OCI-LY7 (cell line): ENCODE measurements at regions not wholly inside any gene's neighbourhood (a gene's known extent, or its start where the extent isn't known, plus 50 kb on each side); places are given as distances from the start of the nearest gene placed in this dataset.

Experiments used
- BruUV-seq: library from RNA; stranded (reverse); fragments of 400-500 nt; replicated peaks from 2 replicates; lab custom pipeline; 2021; lab: Mats Ljungman, UMichigan
- CTCF ChIA-PET: fragments of 300-600 bp; sonication (Branson Sonifier 250); formaldehyde crosslinking; loops from one replicate; lab custom pipeline; 2022; ENCODE audit warnings: antibody characterized with exemption; ENCODE audit not compliant: unreplicated experiment; lab: Charles Lee
- POLR2A ChIA-PET: fragments of 300-600 bp; sonication (Branson Sonifier 250); formaldehyde crosslinking; loops from one replicate; lab custom pipeline; 2022; ENCODE audit warnings: antibody characterized with exemption; lab: Charles Lee
- DNase-seq: peaks from one replicate; pipeline ENCODE4 v3.0.0-alpha.2; 2015; ENCODE audit warnings: low spot score
- H2AFZ ChIP-seq: fragments of 200-600 bp; sonication (generic), shearing (Covaris generic); 2 replicates; pipeline ENCODE4 v1.6.1; 2014; ENCODE audit warnings: mild to moderate bottlenecking, antibody characterized with exemption, low read length, moderate library complexity
- H3K27ac ChIP-seq: fragments of 200-600 bp; sonication (generic); 2 replicates; pipeline ENCODE4 v1.5.1; 2014; ENCODE audit warnings: mixed run types, low read depth, mild to moderate bottlenecking, moderate library complexity, low read length, inconsistent platforms; ENCODE audit not compliant: poor library complexity, severe bottlenecking
- H3K36me3 ChIP-seq: fragments of 200-600 bp; sonication (generic); 2 replicates; pipeline ENCODE4 v1.6.1; 2014; ENCODE audit warnings: mild to moderate bottlenecking, antibody characterized with exemption, low read length, moderate library complexity, mixed read lengths; ENCODE audit not compliant: insufficient read depth
- H3K4me1 ChIP-seq: fragments of 200-600 bp; sonication (generic); 2 replicates; pipeline ENCODE4 v1.5.1; 2014; ENCODE audit warnings: mild to moderate bottlenecking, low read length; ENCODE audit not compliant: insufficient read depth, poor library complexity, severe bottlenecking
- H3K4me2 ChIP-seq: fragments of 200-600 bp; sonication (generic); 2 replicates; pipeline ENCODE4 v1.6.1; 2014; ENCODE audit warnings: mild to moderate bottlenecking, low read length
- H3K4me3 ChIP-seq: fragments of 200-600 bp; sonication (generic); 2 replicates; pipeline ENCODE4 v1.5.1; 2014; ENCODE audit warnings: mild to moderate bottlenecking, low read depth, low read length; ENCODE audit not compliant: poor library complexity, severe bottlenecking
- H3K79me2 ChIP-seq: fragments of 200-600 bp; sonication (generic); 2 replicates; pipeline ENCODE4 v1.6.1; 2016; ENCODE audit warnings: low read depth, mild to moderate bottlenecking, low read length, moderate library complexity, mixed read lengths; ENCODE audit not compliant: insufficient read depth
- H3K9me2 ChIP-seq: fragments of 200-600 bp; sonication (generic); 2 replicates; pipeline ENCODE4 v1.6.1; 2016; ENCODE audit warnings: mild to moderate bottlenecking, low read length, mixed read lengths; ENCODE audit not compliant: insufficient read depth
- H3K9me3 ChIP-seq: fragments of 200-600 bp; sonication (generic); 2 replicates; pipeline ENCODE4 v1.6.1; 2014; ENCODE audit warnings: mild to moderate bottlenecking, mixed run types, low read length, mixed read lengths
- H4K20me1 ChIP-seq: fragments of 200-600 bp; sonication (generic); 2 replicates; pipeline ENCODE4 v1.6.1; 2014; ENCODE audit warnings: mild to moderate bottlenecking, antibody characterized with exemption, low read length, moderate library complexity, mixed read lengths; ENCODE audit not compliant: insufficient read depth
- EZH2phosphoT487 ChIP-seq: fragments of 200-600 bp; sonication (generic); IDR thresholded peaks from 2 replicates; pipeline ENCODE4 v1.6.1; 2018; ENCODE audit warnings: low read depth, borderline replicate concordance, mild to moderate bottlenecking, mixed run types, antibody characterized with exemption, low read length, moderate library complexity, mixed read lengths
- intact Hi-C: fragments of 100-400 bp; cut with micrococcal nuclease; formaldehyde crosslinking; loops from one replicate; pipeline ENCODE4 v1.10.0; 2022; ENCODE audit not compliant: unreplicated experiment
- TF ChIP-seq, protein P1 (sequence below): fragments of 200-600 bp; sonication (generic); conservative IDR thresholded peaks from 2 replicates; pipeline ENCODE4 v1.5.1; 2014; ENCODE audit warnings: mild to moderate bottlenecking, antibody characterized with exemption, low read length, moderate library complexity, mixed read lengths

DNA sequence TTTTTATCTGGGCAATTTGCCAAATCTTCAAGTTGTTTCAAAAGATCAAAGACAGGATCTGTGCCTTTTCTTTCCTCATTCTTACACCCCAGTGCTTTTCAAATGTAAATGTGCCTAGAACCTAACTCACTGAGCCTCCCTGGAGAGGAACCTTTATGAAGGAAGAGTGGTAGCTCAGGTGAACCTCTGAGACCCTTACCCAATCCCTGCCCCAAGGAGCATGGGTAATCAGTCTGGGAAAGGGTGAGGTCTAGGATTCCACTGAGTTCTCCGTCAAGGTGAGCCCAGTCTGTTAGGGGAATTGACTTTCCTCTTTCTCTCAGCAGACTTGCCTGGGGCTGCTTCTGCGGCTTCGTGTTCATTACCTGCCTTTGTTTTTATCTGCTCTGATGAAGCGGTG lies 88.1 kb upstream of the MAP4K4 start:
- DNase-seq = no peak
- H3K9me3 ChIP-seq = no peaks in the 10 kb centered on the region
- TF ChIP-seq, protein P1, sequence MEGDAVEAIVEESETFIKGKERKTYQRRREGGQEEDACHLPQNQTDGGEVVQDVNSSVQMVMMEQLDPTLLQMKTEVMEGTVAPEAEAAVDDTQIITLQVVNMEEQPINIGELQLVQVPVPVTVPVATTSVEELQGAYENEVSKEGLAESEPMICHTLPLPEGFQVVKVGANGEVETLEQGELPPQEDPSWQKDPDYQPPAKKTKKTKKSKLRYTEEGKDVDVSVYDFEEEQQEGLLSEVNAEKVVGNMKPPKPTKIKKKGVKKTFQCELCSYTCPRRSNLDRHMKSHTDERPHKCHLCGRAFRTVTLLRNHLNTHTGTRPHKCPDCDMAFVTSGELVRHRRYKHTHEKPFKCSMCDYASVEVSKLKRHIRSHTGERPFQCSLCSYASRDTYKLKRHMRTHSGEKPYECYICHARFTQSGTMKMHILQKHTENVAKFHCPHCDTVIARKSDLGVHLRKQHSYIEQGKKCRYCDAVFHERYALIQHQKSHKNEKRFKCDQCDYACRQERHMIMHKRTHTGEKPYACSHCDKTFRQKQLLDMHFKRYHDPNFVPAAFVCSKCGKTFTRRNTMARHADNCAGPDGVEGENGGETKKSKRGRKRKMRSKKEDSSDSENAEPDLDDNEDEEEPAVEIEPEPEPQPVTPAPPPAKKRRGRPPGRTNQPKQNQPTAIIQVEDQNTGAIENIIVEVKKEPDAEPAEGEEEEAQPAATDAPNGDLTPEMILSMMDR = no peak
- CTCF ChIA-PET = no interaction called here
- POLR2A ChIA-PET = interaction anchor here (0.8 kb wide), 1 partner anchor 40 kb away, joined by 3 read pairs; no protein-coding TSS in a partner anchor
- H3K27ac ChIP-seq = no peak overlapping the region
- intact Hi-C loops = no loop called here
- H3K4me3 ChIP-seq = no peak overlapping the region
- BruUV-seq = no TSS peak
- H4K20me1 ChIP-seq = no peaks in the 10 kb centered on the region
- no peak overlapping the region for H3K4me2 ChIP-seq
- no peaks in the 10 kb centered on the region for H3K79me2 ChIP-seq
- H2AFZ ChIP-seq = no peak overlapping the region
- H3K4me1 ChIP-seq = no peaks in the 10 kb centered on the region
- no peaks in the 10 kb centered on the region for H3K9me2 ChIP-seq
- H3K36me3 ChIP-seq = no peaks in the 10 kb centered on the region

DNA sequence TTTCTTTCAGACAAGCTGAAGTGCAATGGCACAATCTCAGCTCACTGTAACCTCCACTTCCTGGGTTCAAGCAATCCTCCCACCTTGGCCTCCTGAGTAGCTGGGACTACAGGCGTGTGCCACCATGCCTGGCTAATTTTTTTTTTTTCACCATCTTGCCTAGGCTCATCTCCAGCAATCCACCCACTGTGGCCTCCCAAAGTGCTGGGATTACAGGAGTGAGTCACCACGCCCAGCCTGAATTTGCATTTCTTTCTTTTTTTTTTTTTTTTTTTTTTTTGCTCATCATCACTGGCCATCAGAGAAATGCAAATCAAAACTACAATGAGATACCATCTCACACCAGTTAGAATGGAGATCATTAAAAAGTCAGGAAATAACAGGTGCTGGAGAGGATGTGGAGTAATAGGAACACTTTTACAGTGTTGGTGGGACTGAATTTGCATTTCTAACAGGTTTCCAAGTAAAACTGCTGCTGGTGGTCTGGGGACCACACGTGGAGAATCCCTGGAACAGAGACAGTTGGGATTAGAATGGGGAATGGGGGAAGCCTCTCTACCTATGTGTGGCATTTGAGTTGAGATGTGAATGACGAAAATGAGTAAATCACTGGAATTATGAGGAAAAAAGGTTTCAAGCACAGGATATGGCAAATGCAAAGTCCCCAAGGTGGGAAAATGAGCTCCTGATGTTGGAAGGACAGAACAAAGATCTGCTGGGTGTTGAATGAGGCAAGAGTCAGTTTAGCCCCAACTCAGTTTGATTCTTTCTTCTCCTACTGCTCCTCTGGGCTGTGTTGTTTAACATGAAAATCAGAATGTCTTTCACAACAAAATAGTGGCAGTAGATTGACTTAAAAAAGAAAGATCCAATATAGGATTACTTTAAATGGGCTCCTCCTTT lies 88.8 kb upstream of the MAP4K4 start:
- POLR2A ChIA-PET = interaction anchor here (0.8 kb wide), 1 partner anchor 40 kb away, joined by 3 read pairs; no protein-coding TSS in a partner anchor
- no TSS peak for BruUV-seq
- TF ChIP-seq EZH2phosphoT487 = no peak
- TF ChIP-seq, protein P1 = no peak

DNA sequence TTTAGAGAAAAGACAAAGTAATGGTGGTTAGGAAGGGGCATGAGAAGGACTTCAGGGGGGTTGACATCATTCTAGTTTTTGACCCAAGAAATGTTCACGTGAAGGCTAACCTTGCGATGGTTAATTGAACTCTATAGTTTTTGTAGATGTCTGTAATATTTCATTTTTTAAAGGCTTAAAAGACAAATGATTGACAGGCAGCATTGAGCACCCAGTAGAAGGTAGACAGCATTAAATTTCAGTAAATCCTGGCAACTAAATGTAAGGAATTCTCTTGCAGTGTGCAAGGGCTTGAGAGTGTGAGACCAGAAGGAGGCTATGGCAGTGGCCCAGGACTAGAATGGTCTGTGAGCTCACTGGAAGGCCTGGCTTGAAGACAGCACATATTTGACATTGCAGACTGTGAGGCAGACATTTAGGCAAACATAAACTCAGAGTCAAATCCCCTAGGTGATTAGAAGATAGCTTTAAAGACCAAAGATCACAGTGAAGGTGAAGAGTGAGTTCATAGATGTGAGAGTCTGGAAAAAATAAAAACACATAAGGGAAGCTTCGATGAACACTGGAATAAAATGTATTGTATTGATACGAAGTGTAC lies 100.1 kb upstream of the MAP4K4 start:
- H3K4me2 ChIP-seq = no peak overlapping the region
- no peaks in the 10 kb centered on the region for H3K36me3 ChIP-seq
- H3K9me3 ChIP-seq = no peaks in the 10 kb centered on the region
- intact Hi-C loops = no loop called here
- BruUV-seq = no TSS peak
- no peaks in the 10 kb centered on the region for H3K9me2 ChIP-seq
- TF ChIP-seq, protein P1 = no peak
- no peak for TF ChIP-seq EZH2phosphoT487
- POLR2A ChIA-PET = no interaction called here
- H4K20me1 ChIP-seq = no peaks in the 10 kb centered on the region
- no peak overlapping the region for H3K27ac ChIP-seq
- no peak overlapping the region for H2AFZ ChIP-seq
- H3K4me1 ChIP-seq = no peaks in the 10 kb centered on the region
- DNase-seq = no peak
- CTCF ChIA-PET = no interaction called here
- H3K79me2 ChIP-seq = no peaks in the 10 kb centered on the region
- H3K4me3 ChIP-seq = no peak overlapping the region

More for the DNA sequence above, 88.8 kb upstream of the MAP4K4 start:
- no peaks in the 10 kb centered on the region for H3K9me3 ChIP-seq
- no peak overlapping the region for H2AFZ ChIP-seq
- no peak overlapping the region for H3K27ac ChIP-seq
- intact Hi-C loops = no loop called here
- H3K79me2 ChIP-seq = no peaks in the 10 kb centered on the region
- H3K9me2 ChIP-seq = no peaks in the 10 kb centered on the region
- H3K4me3 ChIP-seq = no peak overlapping the region
- no peaks in the 10 kb centered on the region for H3K36me3 ChIP-seq
- H3K4me2 ChIP-seq = no peak overlapping the region
- no peak for DNase-seq
- CTCF ChIA-PET = no interaction called here
- H4K20me1 ChIP-seq = no peaks in the 10 kb centered on the region
- H3K4me1 ChIP-seq = no peaks in the 10 kb centered on the region
